ENCODE measurements at regions not wholly inside any gene's neighbourhood (a gene's known extent, or its start where the extent isn't known, plus 50 kb on each side); places are given as distances from the start of the nearest gene placed in this dataset.

DNA sequence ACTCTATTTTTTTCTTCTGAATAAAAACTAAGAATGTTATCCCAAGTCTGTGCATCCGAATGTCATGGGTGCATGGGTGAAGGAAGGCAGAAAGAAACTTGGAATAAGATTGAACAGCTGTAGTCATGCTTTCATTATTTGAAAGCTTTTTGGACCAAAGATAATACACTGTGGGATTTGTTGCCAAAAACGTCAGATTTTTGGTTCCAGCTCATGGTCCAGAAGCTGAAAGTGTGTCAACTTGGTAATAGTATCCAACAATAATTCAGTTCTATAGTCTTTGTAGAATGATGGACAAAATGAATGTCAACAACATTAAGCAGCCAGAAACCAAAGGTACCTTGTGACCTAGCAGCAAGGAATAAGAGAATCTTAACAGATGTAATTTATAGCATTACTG lies 327.9 kb upstream of the ADAMTS9 start:
- TF ChIP-seq, protein P1, sequence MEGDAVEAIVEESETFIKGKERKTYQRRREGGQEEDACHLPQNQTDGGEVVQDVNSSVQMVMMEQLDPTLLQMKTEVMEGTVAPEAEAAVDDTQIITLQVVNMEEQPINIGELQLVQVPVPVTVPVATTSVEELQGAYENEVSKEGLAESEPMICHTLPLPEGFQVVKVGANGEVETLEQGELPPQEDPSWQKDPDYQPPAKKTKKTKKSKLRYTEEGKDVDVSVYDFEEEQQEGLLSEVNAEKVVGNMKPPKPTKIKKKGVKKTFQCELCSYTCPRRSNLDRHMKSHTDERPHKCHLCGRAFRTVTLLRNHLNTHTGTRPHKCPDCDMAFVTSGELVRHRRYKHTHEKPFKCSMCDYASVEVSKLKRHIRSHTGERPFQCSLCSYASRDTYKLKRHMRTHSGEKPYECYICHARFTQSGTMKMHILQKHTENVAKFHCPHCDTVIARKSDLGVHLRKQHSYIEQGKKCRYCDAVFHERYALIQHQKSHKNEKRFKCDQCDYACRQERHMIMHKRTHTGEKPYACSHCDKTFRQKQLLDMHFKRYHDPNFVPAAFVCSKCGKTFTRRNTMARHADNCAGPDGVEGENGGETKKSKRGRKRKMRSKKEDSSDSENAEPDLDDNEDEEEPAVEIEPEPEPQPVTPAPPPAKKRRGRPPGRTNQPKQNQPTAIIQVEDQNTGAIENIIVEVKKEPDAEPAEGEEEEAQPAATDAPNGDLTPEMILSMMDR (IDR thresholded peaks at IDR 0.05): no peak
- TF ChIP-seq POLR2A (IDR thresholded peaks at IDR 0.05): no peak
- no peak for TF ChIP-seq POLR2AphosphoS5 (IDR thresholded peaks at IDR 0.05)
- TF ChIP-seq EP300 (IDR thresholded peaks at IDR 0.05): no peak

All from gastroesophageal sphincter (tissue), 3 donors.